Spleen (tissue), 11 donors: ENCODE measurements at regions not wholly inside any gene's neighbourhood (a gene's known extent, or its start where the extent isn't known, plus 50 kb on each side); places are given as distances from the start of the nearest gene placed in this dataset.
"Not testable (repeated sequence)": the region's sequence is repeated elsewhere in the genome, so short reads cannot be mapped to it uniquely, and the experiment has no call there.

Experiments
- DNase-seq: peaks from one replicate; pipeline ENCODE4 v3.0.0-alpha.2; 2020
- H3K27ac ChIP-seq, 8 donors: fragments of 200-600 bp; sonication (generic) in 7 of 8; 1 replicate in 4 of 8; 2 replicates in 4 of 8; pipeline versions ENCODE4 v1.5.0 to v1.8.0; 2016 to 2021; ENCODE audit warnings: inconsistent platforms in 4 of 8, mild to moderate bottlenecking in 4 of 8, moderate library complexity in 1 of 8
- H3K27me3 ChIP-seq, 7 donors: fragments of 200-600 bp; sonication (generic) in 6 of 7; replicated peaks in 1 of 7; 1 replicate in 4 of 7; 2 replicates in 3 of 7; pipeline versions ENCODE4 v1.5.0 to v1.8.0; 2016 to 2021; ENCODE audit warnings: inconsistent platforms in 3 of 7, mild to moderate bottlenecking in 1 of 7
- H3K36me3 ChIP-seq, 6 donors: fragments of 200-600 bp; sonication (generic) in 5 of 6; 1 replicate in 4 of 6; 2 replicates in 2 of 6; pipeline versions ENCODE4 v1.5.0 to v1.8.0; 2016 to 2021; ENCODE audit warnings: inconsistent platforms in 2 of 6
- H3K4me1 ChIP-seq, 6 donors: fragments of 200-600 bp; sonication (generic) in 5 of 6; 1 replicate in 3 of 6; 2 replicates in 3 of 6; pipeline versions ENCODE4 v1.5.0 to v1.8.0; 2016 to 2021; ENCODE audit warnings: inconsistent platforms in 3 of 6
- H3K4me3 ChIP-seq, 8 donors: fragments of 200-600 bp; sonication (generic) in 7 of 8; 1 replicate in 4 of 8; 2 replicates in 4 of 8; pipeline versions ENCODE4 v1.5.0 to v1.8.0; 2016 to 2021; ENCODE audit warnings: inconsistent platforms in 4 of 8, mild to moderate bottlenecking in 4 of 8, moderate library complexity in 2 of 8
- H3K9me3 ChIP-seq, 8 donors: fragments of 200-600 bp; sonication (generic) in 7 of 8; 1 replicate in 4 of 8; 2 replicates in 4 of 8; pipeline versions ENCODE4 v1.5.0 to v1.8.0; 2016 to 2021; ENCODE audit warnings: inconsistent platforms in 4 of 8
- POLR2A ChIP-seq, 3 donors: fragments of 450-650 bp; IDR thresholded peaks; one replicate each; pipeline ENCODE4 v1.5.1; 2017; ENCODE audit warnings: antibody characterized with exemption in 3 of 3, mild to moderate bottlenecking in 1 of 3
- POLR2AphosphoS5 ChIP-seq, 3 donors: sonication (generic); formaldehyde crosslinking; IDR thresholded peaks; one replicate each; pipeline ENCODE4 v1.5.1; 2017; ENCODE audit warnings: antibody characterized with exemption in 3 of 3
- WGBS, 5 donors: extraction: QIAGEN DNeasy Blood & Tissue Kit in 3 of 5; methylation state at CpG; one replicate each; pipeline versions ENCODE4 v1.1.5 to v1.1.7; 2013 to 2018; 5-methylcytosine and 5-hydroxymethylcytosine counted together
- intact Hi-C: fragments of 100-400 bp; cut with DNase I; formaldehyde crosslinking; loops from one replicate; pipeline ENCODE4 v1.15.0; 2023; ENCODE audit warnings: low total_unique reads
- TF ChIP-seq, protein P1 (sequence below), 11 experiments: fragments of 200-600 bp in 7 of 11; fragments of 450-650 bp in 4 of 11; sonication (generic) in 4 of 11; IDR thresholded peaks in 8 of 11; conservative IDR thresholded peaks in 3 of 11; 1 replicate in 7 of 11; 2 replicates in 4 of 11; pipeline versions ENCODE4 v1.4.0 to v1.8.0; 2016 to 2021; ENCODE audit warnings: antibody characterized with exemption in 11 of 11, inconsistent platforms in 4 of 11, mild to moderate bottlenecking in 1 of 11
- donor health status: healthy with polysubstance abuse.
- donor health status: DM: no; HTN: no; CAD: no; lungs with moderate emphysema.
- donor health status: DM: no; HTN: no; CAD: no.
- donor health status: Bipolar disorder and iron deficiency.
- donor health status: healthy.
- donor health status: DM: no; HTN: no; CAD: no.
- donor health status: DM: yes; HTN: yes; CAD: no.

GRCh38 chr6:14567842-14568241 is 450.3 kb downstream of the CD83 start:
- WGBS, 5 donors = 81 to 94% (median 89%) methylated on average over 1 of the region's 1 CpG
- H3K27me3 ChIP-seq = no peaks in the 10 kb centered on the region
- no peak overlapping the region for H3K27ac ChIP-seq
- H3K9me3 ChIP-seq = no peaks in the 10 kb centered on the region
- H3K4me1 ChIP-seq = no peaks in the 10 kb centered on the region
- intact Hi-C loops = no loop called here
- H3K36me3 ChIP-seq = no peaks in the 10 kb centered on the region
- no peak for DNase-seq
- no peak overlapping the region for H3K4me3 ChIP-seq
- TF ChIP-seq, protein P1, sequence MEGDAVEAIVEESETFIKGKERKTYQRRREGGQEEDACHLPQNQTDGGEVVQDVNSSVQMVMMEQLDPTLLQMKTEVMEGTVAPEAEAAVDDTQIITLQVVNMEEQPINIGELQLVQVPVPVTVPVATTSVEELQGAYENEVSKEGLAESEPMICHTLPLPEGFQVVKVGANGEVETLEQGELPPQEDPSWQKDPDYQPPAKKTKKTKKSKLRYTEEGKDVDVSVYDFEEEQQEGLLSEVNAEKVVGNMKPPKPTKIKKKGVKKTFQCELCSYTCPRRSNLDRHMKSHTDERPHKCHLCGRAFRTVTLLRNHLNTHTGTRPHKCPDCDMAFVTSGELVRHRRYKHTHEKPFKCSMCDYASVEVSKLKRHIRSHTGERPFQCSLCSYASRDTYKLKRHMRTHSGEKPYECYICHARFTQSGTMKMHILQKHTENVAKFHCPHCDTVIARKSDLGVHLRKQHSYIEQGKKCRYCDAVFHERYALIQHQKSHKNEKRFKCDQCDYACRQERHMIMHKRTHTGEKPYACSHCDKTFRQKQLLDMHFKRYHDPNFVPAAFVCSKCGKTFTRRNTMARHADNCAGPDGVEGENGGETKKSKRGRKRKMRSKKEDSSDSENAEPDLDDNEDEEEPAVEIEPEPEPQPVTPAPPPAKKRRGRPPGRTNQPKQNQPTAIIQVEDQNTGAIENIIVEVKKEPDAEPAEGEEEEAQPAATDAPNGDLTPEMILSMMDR (IDR thresholded peaks at IDR 0.05 in 8 of 11, conservative IDR thresholded peaks at IDR 0.05 in 3 of 11) = no peak
- TF ChIP-seq POLR2A (IDR thresholded peaks at IDR 0.05) (no peak), POLR2AphosphoS5 (IDR thresholded peaks at IDR 0.05) (no peak)

- no peaks in the 10 kb centered on the region for H3K36me3 ChIP-seq
- no peak overlapping the region for H3K4me3 ChIP-seq
- DNase-seq = no peak
- H3K4me1 ChIP-seq = no peaks in the 10 kb centered on the region
- no peaks in the 10 kb centered on the region for H3K9me3 ChIP-seq
- intact Hi-C loops = no loop called here
- TF ChIP-seq, protein P1 (IDR thresholded peaks at IDR 0.05 in 8 of 11, conservative IDR thresholded peaks at IDR 0.05 in 3 of 11) = no peak
- TF ChIP-seq POLR2A (IDR thresholded peaks at IDR 0.05) = no peak
- no peak for TF ChIP-seq POLR2AphosphoS5 (IDR thresholded peaks at IDR 0.05)
- 40 to 76% (median 61%) methylated on average over 1 of the region's 1 CpG for WGBS, 5 donors
- no peaks in the 10 kb centered on the region for H3K27me3 ChIP-seq
- no peak overlapping the region for H3K27ac ChIP-seq
Observed at GRCh38 chr6:14569394-14569793, 451.8 kb downstream of the CD83 start.

DNA sequence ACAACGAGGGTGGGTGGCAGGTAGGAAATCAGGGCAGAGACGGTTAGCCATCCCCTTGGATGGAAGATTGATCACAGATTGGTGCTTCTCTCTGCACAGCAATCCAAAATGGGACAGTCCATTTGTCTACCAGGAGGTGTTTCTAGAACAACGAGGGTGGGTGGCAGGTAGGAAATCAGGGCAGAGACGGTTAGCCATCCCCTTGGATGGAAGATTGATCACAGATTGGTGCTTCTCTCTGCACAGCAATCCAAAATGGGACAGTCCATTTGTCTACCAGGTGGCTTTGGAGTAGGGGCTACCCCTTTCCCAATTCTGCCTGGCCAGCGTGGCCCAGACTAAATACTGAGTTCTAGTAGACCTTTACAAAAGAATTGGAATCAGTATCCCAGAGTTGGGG is 452.3 kb downstream of the CD83 start:
- WGBS, 5 donors = 88 to 95% (median 94%) methylated on average over 5 of the region's 5 CpGs
- H3K4me1 ChIP-seq, H3K27ac ChIP-seq, H3K27me3 ChIP-seq, DNase-seq, H3K9me3 ChIP-seq, H3K36me3 ChIP-seq, H3K4me3 ChIP-seq, intact Hi-C loops: not testable (repeated sequence)

DNA sequence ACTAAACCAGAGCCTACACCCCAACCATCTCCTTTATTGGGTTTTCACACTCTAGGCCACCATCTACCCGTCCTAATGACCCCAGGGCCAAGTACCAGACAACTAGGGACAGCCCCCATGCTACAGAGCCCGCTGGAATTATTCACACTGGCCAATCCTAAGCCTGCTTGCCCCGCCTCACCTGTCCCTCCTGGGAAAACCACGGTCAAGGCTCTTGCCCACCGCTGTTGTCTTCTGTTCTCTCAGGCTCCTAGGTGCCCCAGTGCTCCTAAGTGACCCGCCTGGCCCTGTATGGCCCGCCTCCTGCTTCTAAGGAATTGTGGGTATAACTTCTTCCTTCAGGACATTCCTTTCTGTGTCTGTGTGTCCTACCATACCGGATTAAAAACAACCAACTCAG is 453.4 kb downstream of the CD83 start:
- H3K9me3 ChIP-seq = no peaks in the 10 kb centered on the region
- H3K27ac ChIP-seq = no peak overlapping the region
- intact Hi-C loops = no loop called here
- H3K27me3 ChIP-seq = no peaks in the 10 kb centered on the region
- no peak for DNase-seq
- H3K36me3 ChIP-seq = no peaks in the 10 kb centered on the region
- TF ChIP-seq POLR2A (IDR thresholded peaks at IDR 0.05) (no peak), POLR2AphosphoS5 (IDR thresholded peaks at IDR 0.05) (no peak)
- TF ChIP-seq, protein P1 (IDR thresholded peaks at IDR 0.05 in 8 of 11, conservative IDR thresholded peaks at IDR 0.05 in 3 of 11) = no peak
- no peak overlapping the region for H3K4me3 ChIP-seq
- H3K4me1 ChIP-seq = no peaks in the 10 kb centered on the region
- 91 to 94% (median 92%) methylated on average over 8 of the region's 8 CpGs for WGBS, 5 donors

GRCh38 chr6:14571746-14572145 is 454.2 kb downstream of the CD83 start:
- 89 to 93% (median 91%) methylated on average over 7 of the region's 7 CpGs for WGBS, 5 donors
- no peak for DNase-seq
- Histone ChIP-seq H3K4me1 (no peaks in the 10 kb centered on the region), H3K27me3 (no peaks in the 10 kb centered on the region), H3K36me3 (no peaks in the 10 kb centered on the region), H3K4me3 (no peak overlapping the region), H3K27ac (no peak overlapping the region), H3K9me3 (no peaks in the 10 kb centered on the region)
- intact Hi-C loops = no loop called here
- TF ChIP-seq POLR2AphosphoS5 (IDR thresholded peaks at IDR 0.05) (no peak), POLR2A (IDR thresholded peaks at IDR 0.05) (no peak)
- TF ChIP-seq, protein P1 (IDR thresholded peaks at IDR 0.05 in 8 of 11, conservative IDR thresholded peaks at IDR 0.05 in 3 of 11) = no peak
